Thymus (tissue), 11 donors: ENCODE measurements at regions not wholly inside any gene's neighbourhood (a gene's known extent, or its start where the extent isn't known, plus 50 kb on each side); places are given as distances from the start of the nearest gene placed in this dataset.
"Not testable (repeated sequence)": the region's sequence is repeated elsewhere in the genome, so short reads cannot be mapped to it uniquely, and the experiment has no call there.

ENCODE experiments used
- DNase-seq, 9 donors: peaks; one replicate each; pipeline ENCODE4 v3.0.0-alpha.2; 2013; ENCODE audit warnings: low spot score in 9 of 9, low read depth in 6 of 9, missing footprints in 1 of 9
- H3K27ac ChIP-seq, 2 donors: one replicate each; pipeline ENCODE4 v1.5.1; 2013; ENCODE audit warnings: control low read depth in 1 of 2, low read depth in 1 of 2, low read length in 1 of 2, mild to moderate bottlenecking in 1 of 2, moderate library complexity in 1 of 2
- H3K27me3 ChIP-seq, 2 donors: one replicate each; pipeline ENCODE4 v1.5.1; 2013; ENCODE audit warnings: low read length in 1 of 2; ENCODE audit not compliant: control insufficient read depth in 2 of 2, insufficient read depth in 1 of 2
- H3K36me3 ChIP-seq, 2 donors: one replicate each; pipeline ENCODE4 v1.5.1; 2013; ENCODE audit warnings: low read length in 1 of 2, mild to moderate bottlenecking in 1 of 2, moderate library complexity in 1 of 2; ENCODE audit not compliant: control insufficient read depth in 2 of 2, insufficient read depth in 2 of 2
- H3K4me1 ChIP-seq, 2 donors: one replicate each; pipeline ENCODE4 v1.5.1; 2013; ENCODE audit warnings: low read length in 2 of 2; ENCODE audit not compliant: control insufficient read depth in 2 of 2, insufficient read depth in 2 of 2
- H3K4me3 ChIP-seq, 2 donors: one replicate each; pipeline ENCODE4 v1.5.1; 2013; ENCODE audit warnings: low read length in 2 of 2, control low read depth in 1 of 2, mild to moderate bottlenecking in 1 of 2
- H3K9me3 ChIP-seq, 2 donors: one replicate each; pipeline ENCODE4 v1.5.1; 2013; ENCODE audit warnings: low read length in 1 of 2, mild to moderate bottlenecking in 1 of 2; ENCODE audit not compliant: control insufficient read depth in 2 of 2, insufficient read depth in 1 of 2
- WGBS: extraction: QIAGEN DNeasy Blood & Tissue Kit; methylation state at CpG from one replicate; pipeline ENCODE4 v1.1.7; 2013; 5-methylcytosine and 5-hydroxymethylcytosine counted together
- donor health status: healthy.

DNA sequence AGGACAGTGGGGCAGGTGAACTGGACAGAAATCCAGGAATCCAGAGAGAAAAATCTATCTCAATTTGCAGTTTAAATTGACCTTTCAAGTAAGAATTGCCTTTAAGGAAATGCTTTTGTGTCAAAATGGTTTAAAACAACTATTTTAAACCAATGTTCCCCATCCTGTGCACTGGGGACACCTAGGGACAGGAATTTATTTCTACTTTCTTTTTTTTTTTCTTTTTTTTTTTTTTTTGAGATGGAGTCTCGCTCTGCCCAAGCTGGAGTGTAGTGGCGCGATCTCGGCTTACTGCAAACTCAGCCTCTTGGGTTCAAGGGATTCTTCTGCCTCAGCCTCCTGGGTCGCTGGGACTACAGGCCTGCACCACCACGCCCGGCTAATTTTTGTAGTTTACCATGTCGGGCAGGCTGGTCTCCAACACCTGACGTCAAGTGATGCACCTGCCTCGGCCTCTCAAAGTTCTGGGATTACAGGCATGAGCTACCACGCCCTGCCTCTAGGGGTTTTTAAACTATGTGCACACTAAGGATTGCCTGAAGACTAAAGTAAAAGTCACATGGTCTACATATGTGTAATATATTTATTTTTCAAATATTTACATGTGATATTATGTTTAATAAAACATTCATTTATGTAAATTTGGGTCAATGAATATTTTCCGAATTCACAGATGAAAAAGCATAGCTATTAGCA, 1213.4 kb downstream of the STIM2 start:
- 86% methylated on average over 12 of the region's 12 CpGs for WGBS
- DNase-seq: no peak
- H3K36me3 ChIP-seq: no peaks in the 10 kb centered on the region
- no peak overlapping the region for H3K27ac ChIP-seq
- no peaks in the 10 kb centered on the region for H3K27me3 ChIP-seq
- no peak overlapping the region for H3K4me3 ChIP-seq
- H3K4me1 ChIP-seq: no peaks in the 10 kb centered on the region
- peaks cover 0 to 7% of the 10 kb centered on the region in 2 donors for H3K9me3 ChIP-seq

DNA sequence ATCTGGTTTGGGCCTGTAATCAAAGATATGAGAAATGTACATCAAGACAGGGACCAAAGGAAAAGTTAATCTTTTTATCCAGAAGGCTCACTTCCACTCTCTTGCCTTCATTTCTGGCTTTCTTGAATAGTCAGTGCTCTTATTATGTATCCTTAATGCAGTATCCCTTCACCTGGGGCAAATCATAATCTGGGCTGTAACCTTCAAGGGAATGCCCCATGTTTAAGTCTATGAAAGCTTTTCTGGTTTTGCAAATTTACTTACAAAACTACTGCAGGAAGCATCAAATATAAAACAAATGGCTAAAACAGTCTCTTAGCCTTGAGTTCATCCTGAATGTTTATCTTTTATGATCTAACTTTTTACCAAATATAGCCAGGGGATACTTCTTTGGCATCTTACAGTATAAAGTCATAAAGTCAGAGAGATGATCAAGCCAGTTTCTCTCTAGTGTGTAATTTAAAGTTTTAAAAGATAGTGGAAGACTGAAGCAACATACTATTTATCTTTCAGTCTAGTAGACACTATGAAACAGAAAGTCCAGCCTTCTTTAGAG, 1214.8 kb downstream of the STIM2 start:
- Histone ChIP-seq H3K36me3 (no peaks in the 10 kb centered on the region), H3K9me3 (peaks cover 0 to 7% of the 10 kb centered on the region in 2 donors), H3K4me1 (no peaks in the 10 kb centered on the region), H3K27ac (no peak overlapping the region), H3K4me3 (no peak overlapping the region), H3K27me3 (no peaks in the 10 kb centered on the region)
- no peak for DNase-seq

DNA sequence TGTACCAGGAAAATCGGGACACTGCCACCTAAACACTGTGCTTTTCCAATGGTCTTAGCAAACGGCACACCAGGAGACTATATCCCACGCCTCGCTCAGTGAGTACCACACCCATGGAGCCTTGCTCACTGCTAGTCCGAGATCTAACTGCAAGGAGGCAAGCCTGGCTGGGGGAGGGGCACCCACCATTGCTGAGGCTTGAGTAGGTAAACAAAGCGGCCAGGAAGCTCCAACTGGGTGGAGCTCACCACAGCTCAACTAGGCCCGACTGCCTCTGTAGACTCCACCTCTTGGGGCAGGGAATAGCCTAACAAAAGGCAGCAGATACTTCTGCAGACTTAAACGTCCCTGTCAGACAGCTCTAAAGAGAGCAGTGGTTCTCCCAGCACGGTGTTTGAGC, 1216.6 kb downstream of the STIM2 start:
- H3K36me3 ChIP-seq, H3K27ac ChIP-seq, H3K9me3 ChIP-seq, DNase-seq, H3K27me3 ChIP-seq, H3K4me3 ChIP-seq, H3K4me1 ChIP-seq: not testable (repeated sequence)
- WGBS: 86% methylated on average over 9 of the region's 9 CpGs

DNA sequence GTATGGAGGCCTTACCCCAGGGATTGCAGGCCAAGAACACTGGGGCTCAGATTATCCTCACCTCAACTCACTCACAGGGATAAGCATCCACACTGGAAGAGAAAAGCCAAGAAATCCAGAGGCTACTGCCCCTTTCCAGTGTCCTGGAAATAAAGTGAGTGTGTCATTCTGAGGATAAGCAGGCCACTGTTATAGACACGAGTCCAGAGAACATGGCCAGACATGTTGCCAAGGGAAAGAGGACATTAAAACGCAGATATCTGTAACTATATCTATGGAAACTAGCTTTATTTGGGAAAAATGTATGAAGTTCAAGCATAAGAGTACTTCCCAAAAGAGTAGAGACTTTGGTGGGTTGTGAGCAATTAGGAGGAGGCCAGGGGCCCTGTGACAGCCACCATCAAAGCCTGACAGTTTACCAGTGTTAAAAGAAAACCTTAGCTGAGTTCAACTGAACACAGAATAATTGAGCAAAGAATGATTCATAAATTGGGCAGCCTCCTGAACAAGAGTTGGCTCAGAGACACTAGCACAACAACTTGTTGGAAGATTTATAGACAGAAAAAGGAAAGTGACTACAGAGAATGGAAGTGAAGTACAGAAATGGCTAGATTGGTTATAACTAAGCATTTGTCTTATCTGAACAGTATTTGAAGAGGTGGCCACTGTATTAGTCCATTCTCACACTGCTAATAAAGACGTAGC, 1222.2 kb downstream of the STIM2 start:
- no peaks in the 10 kb centered on the region for H3K4me1 ChIP-seq
- no peak overlapping the region for H3K27ac ChIP-seq
- no peaks in the 10 kb centered on the region for H3K36me3 ChIP-seq
- no peak for DNase-seq
- H3K9me3 ChIP-seq: peaks cover 0 to 3% of the 10 kb centered on the region in 2 donors
- no peak overlapping the region for H3K4me3 ChIP-seq
- WGBS: 92% methylated on average over 3 of the region's 3 CpGs
- H3K27me3 ChIP-seq: no peaks in the 10 kb centered on the region

DNA sequence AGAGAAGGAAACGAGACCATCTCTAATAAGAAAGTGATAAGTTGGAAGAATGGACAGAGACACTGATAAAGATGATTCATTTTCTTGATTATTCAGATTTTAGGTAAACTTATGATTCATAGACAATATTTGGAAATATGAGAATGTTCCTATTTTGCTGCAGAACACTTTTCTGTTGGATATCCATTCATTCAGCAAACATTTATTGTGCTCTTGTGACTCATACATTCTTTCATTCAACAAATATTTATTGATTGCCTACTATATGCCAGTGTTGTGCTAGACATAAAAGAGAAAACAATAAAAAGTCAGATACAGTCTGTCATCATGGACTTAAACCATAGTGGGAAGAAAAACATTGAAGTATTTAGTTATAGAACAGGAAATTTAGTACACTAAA, 1232.0 kb downstream of the STIM2 start:
- no peaks in the 10 kb centered on the region for H3K36me3 ChIP-seq
- H3K27me3 ChIP-seq: no peaks in the 10 kb centered on the region
- H3K4me1 ChIP-seq: no peaks in the 10 kb centered on the region
- WGBS: 76% methylated on average over 1 of the region's 1 CpG
- H3K9me3 ChIP-seq: no peaks in the 10 kb centered on the region
- no peak overlapping the region for H3K27ac ChIP-seq
- no peak for DNase-seq
- H3K4me3 ChIP-seq: no peak overlapping the region

DNA sequence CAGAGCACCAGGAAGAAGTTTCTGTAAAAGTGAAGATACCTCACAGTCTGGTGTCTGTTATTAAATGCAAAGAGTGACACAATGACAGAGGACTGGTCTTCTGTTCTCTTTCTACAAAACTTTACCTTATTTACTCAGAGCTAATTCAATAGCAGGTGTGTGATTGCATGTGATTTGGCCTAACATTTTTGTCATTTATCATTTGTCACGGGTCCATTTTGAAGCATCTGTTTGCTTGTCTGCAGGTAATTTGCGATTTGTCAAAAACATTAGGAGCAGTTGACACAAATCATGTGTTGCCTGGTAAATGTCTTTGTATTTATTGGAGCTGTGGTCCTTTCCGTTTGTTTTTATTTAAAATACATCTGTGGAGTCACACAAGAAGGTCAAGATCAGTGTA, 1232.4 kb downstream of the STIM2 start:
- DNase-seq: no peak
- 60% methylated on average over 3 of the region's 3 CpGs for WGBS
- Histone ChIP-seq H3K9me3 (no peaks in the 10 kb centered on the region), H3K27ac (no peak overlapping the region), H3K36me3 (no peaks in the 10 kb centered on the region), H3K27me3 (no peaks in the 10 kb centered on the region), H3K4me1 (no peaks in the 10 kb centered on the region), H3K4me3 (no peak overlapping the region)

DNA sequence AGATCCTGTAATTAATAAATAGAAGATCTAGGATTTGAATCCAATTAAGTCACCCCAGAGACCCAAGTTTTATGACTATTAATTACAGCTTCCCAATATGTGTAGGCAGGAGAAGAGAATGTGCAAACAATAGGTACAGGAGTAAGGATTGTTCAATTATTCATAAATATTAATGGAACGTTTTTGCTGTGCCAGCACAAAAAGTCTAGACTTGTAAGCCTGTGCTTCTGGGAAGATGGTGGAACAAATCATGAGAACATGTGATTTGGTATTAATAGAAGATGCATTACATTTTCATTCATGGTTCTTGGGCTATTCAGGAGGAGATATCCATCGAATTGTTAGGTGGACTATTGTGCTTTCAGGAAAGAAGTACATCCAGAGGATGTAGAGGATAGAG, 1240.9 kb downstream of the STIM2 start:
- no peak for DNase-seq
- H3K36me3 ChIP-seq: no peaks in the 10 kb centered on the region
- WGBS: 81% methylated on average over 2 of the region's 2 CpGs

DNA sequence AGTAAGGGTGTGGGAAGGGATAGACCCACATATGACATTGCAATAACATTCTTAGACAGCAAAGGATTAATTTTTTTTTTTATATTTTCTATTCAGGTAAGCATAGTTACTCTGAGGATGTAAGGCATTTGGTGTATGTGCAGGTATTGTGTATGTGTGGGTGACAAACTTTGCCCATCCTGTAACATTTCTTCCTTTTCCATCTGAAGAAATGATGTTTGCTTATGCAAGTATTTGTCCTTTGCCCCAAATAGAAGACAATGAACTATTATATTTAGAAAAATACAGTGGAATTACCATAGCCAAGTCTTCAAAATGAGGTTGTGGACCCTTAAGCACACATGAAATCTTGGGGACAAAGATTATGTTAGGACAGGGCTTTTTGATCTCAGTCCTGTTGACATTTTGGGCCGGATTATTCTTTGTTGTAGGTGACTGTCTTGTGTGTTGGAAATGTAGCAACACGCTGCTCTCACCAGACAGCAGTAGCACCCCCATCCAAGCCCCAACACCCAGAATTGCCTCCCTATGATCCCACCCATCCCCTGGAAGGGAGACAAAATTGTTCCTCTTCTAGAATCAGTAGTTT, 1244.7 kb downstream of the STIM2 start:
- Histone ChIP-seq H3K27me3 (no peaks in the 10 kb centered on the region), H3K4me3 (no peak overlapping the region), H3K27ac (no peak overlapping the region), H3K9me3 (no peaks in the 10 kb centered on the region), H3K4me1 (no peaks in the 10 kb centered on the region), H3K36me3 (no peaks in the 10 kb centered on the region)
- DNase-seq: no peak
- WGBS: 94% methylated on average over 2 of the region's 2 CpGs

More for the DNA sequence above, 1240.9 kb downstream of the STIM2 start:
- Histone ChIP-seq H3K9me3 (no peaks in the 10 kb centered on the region), H3K4me1 (no peaks in the 10 kb centered on the region), H3K4me3 (no peak overlapping the region), H3K27ac (no peak overlapping the region), H3K27me3 (no peaks in the 10 kb centered on the region)

DNA sequence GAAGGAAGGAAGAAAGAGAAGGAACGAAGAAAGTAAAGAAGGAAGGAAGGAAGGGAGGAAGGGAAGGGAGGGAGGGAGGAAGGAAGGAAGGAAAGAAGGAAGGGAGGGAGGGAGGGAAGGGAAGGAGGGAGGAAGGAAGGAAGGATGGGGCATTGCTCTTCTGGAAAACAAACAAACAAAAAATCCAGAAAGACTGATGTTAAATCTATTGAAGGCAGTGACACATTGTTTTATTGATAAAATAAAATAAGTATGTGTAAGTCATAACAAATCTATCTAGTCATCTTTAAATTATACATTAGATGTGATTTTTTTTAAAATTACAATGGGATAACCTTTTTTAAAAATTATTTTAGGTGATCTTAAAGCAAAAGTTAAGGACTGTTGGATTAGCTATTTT, 1245.5 kb downstream of the STIM2 start:
- Histone ChIP-seq H3K27me3 (no peaks in the 10 kb centered on the region), H3K27ac (no peak overlapping the region), H3K4me1 (no peaks in the 10 kb centered on the region), H3K9me3 (no peaks in the 10 kb centered on the region), H3K4me3 (no peak overlapping the region), H3K36me3 (no peaks in the 10 kb centered on the region)
- DNase-seq: no peak
- WGBS: 44% methylated on average over 1 of the region's 1 CpG
